ENCODE measurements at regions not wholly inside any gene's neighbourhood (a gene's known extent, or its start where the extent isn't known, plus 50 kb on each side); places are given as distances from the start of the nearest gene placed in this dataset.

DNA sequence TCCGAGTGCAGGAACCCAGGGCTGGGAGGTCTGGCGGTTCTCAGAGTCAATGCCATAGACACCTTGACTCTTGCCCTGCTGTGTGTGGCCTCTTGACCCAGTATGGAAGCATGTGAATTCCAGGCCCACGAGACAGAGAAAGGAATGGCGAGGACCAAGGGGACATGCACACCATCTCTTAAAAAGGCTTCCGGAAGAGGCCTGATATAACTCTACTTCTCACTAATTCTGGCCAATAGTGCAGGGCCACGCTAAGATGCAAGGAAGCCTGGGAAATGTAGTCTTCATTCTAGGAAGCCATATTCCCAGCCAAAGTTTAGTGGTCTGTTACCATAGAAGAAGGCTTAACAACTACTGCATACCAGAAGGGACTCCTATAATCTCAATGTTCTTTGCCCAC is 177.0 kb upstream of the KCNG1 start:
- ATAC-seq (ENCODE audit: poor library complexity) (no peak), DNase-seq (no peak)
- intact Hi-C loops (cut with DNase I, micrococcal nuclease), result no loop called here
- Mint-ChIP-seq H3K27me3 (peaks cover 61% of the 10 kb centered on the region), H3K4me3 (no peak overlapping the region), H3K9me3 (no peaks in the 10 kb centered on the region), H3K27ac (no peak overlapping the region), H3K36me3 (ENCODE audit: low read depth) (no peaks in the 10 kb centered on the region), H3K4me1 (ENCODE audit: low read depth) (no peaks in the 10 kb centered on the region)
- POLR2A ChIA-PET, result no interaction called here
- Histone ChIP-seq H3K27ac (ENCODE audit: low read depth in 1 of 2, low read length in 2 of 2) (no peak overlapping the region), H3K36me3 (ENCODE audit: insufficient read depth, low read length) (no peaks in the 10 kb centered on the region), H3K4me3 (ENCODE audit: low read length) (no peak overlapping the region), H3K9me3 (ENCODE audit: control insufficient read depth in 1 of 2, insufficient read depth in 1 of 2, low read length in 2 of 2) (no peaks in the 10 kb centered on the region), H3K27me3 (ENCODE audit: control insufficient read depth in 1 of 2, insufficient read depth in 2 of 2, low read length in 2 of 2) (peaks cover 3 to 7% of the 10 kb centered on the region in 2 experiments), H3K4me1 (ENCODE audit: insufficient read depth, low read length) (no peaks in the 10 kb centered on the region)
- CTCF ChIA-PET, result no interaction called here
- TF ChIP-seq, protein P1, sequence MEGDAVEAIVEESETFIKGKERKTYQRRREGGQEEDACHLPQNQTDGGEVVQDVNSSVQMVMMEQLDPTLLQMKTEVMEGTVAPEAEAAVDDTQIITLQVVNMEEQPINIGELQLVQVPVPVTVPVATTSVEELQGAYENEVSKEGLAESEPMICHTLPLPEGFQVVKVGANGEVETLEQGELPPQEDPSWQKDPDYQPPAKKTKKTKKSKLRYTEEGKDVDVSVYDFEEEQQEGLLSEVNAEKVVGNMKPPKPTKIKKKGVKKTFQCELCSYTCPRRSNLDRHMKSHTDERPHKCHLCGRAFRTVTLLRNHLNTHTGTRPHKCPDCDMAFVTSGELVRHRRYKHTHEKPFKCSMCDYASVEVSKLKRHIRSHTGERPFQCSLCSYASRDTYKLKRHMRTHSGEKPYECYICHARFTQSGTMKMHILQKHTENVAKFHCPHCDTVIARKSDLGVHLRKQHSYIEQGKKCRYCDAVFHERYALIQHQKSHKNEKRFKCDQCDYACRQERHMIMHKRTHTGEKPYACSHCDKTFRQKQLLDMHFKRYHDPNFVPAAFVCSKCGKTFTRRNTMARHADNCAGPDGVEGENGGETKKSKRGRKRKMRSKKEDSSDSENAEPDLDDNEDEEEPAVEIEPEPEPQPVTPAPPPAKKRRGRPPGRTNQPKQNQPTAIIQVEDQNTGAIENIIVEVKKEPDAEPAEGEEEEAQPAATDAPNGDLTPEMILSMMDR (IDR thresholded peaks at IDR 0.05), result no peak

DNA sequence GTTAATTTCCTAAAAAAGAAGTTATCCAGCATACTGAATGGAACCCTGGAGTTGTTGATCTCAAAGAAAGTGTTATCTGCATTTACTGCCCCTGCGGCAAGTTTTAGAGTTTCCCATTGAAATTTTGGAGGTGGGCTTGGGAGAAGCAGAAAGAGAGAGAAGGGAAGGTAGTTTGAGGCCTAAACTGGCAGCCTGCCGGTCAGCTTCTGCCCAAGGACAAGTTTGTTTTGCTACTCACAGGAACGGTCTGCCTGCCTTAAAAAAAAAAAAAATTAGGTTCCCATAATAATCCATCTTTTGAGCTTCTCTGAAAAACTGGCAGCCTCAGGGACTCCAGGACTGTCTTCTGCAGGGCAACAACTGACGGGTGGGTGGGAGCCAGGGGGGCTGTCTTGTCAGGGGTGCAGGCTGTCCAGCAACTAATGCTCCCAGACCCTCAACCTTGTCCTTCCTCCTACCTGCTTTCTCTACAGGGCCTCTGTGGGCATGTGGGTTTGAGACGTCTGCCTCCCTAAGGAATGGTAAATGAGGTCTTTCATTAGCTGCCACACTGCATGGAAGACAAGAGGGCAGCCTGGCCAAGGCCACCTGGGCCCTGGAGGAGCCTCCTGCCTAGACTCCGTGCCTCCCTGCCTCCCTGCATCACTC is 176.1 kb upstream of the KCNG1 start:
- no peaks in the 10 kb centered on the region for H3K4me1 ChIP-seq (ENCODE audit: insufficient read depth, low read length)
- no peaks in the 10 kb centered on the region for H3K36me3 Mint-ChIP-seq (ENCODE audit: low read depth)
- no peak overlapping the region for H3K27ac Mint-ChIP-seq
- TF ChIP-seq, protein P1 (IDR thresholded peaks at IDR 0.05), result no peak
- ChIA-PET POLR2A (no interaction called here), CTCF (no interaction called here)
- peaks cover 52% of the 10 kb centered on the region for H3K27me3 Mint-ChIP-seq
- H3K4me3 Mint-ChIP-seq, result no peak overlapping the region
- H3K4me3 ChIP-seq (ENCODE audit: low read length), result no peak overlapping the region
- no peaks in the 10 kb centered on the region for H3K9me3 Mint-ChIP-seq
- no peaks in the 10 kb centered on the region for H3K9me3 ChIP-seq (ENCODE audit: control insufficient read depth in 1 of 2, insufficient read depth in 1 of 2, low read length in 2 of 2)
- no peak overlapping the region for H3K27ac ChIP-seq (ENCODE audit: low read depth in 1 of 2, low read length in 2 of 2)
- H3K36me3 ChIP-seq (ENCODE audit: insufficient read depth, low read length), result no peaks in the 10 kb centered on the region
- ATAC-seq (ENCODE audit: poor library complexity), result no peak
- intact Hi-C loops (cut with DNase I, micrococcal nuclease), result no loop called here
- H3K4me1 Mint-ChIP-seq (ENCODE audit: low read depth), result no peaks in the 10 kb centered on the region
- DNase-seq, result no peak
- H3K27me3 ChIP-seq (ENCODE audit: control insufficient read depth in 1 of 2, insufficient read depth in 2 of 2, low read length in 2 of 2), result peaks cover 3 to 7% of the 10 kb centered on the region in 2 experiments

DNA sequence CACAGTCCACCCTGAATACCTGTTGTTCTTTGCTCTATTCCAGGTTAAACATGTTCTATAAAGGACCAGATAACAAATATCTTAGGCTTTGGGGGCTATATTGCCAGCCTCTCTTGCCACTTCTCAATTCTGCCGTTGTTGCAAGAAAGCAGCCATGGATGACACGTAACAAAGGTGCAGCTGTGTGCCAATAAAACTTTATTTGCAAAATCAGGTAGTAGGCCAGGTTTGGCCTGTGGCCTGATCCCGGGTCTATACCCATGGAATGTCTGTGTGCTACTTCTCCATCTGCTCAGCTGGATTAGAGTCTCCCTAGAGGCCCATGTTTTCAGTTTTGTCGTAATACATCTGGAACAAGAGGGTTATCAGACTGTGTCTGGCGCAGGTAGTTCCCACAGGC is 175.3 kb upstream of the KCNG1 start:
- ChIA-PET CTCF (no interaction called here), POLR2A (no interaction called here)
- no peak overlapping the region for H3K4me3 ChIP-seq (ENCODE audit: low read length)
- no peaks in the 10 kb centered on the region for H3K4me1 ChIP-seq (ENCODE audit: insufficient read depth, low read length)
- Mint-ChIP-seq H3K4me3 (no peak overlapping the region), H3K36me3 (ENCODE audit: low read depth) (no peaks in the 10 kb centered on the region), H3K27ac (no peak overlapping the region), H3K4me1 (ENCODE audit: low read depth) (no peaks in the 10 kb centered on the region), H3K27me3 (peaks cover 52% of the 10 kb centered on the region), H3K9me3 (no peaks in the 10 kb centered on the region)
- no peak for DNase-seq
- intact Hi-C loops (cut with DNase I, micrococcal nuclease), result no loop called here
- ATAC-seq (ENCODE audit: poor library complexity), result no peak
- no peaks in the 10 kb centered on the region for H3K36me3 ChIP-seq (ENCODE audit: insufficient read depth, low read length)
- H3K27ac ChIP-seq (ENCODE audit: low read depth in 1 of 2, low read length in 2 of 2), result no peak overlapping the region
- TF ChIP-seq, protein P1 (IDR thresholded peaks at IDR 0.05), result no peak
- no peaks in the 10 kb centered on the region for H3K9me3 ChIP-seq (ENCODE audit: control insufficient read depth in 1 of 2, insufficient read depth in 1 of 2, low read length in 2 of 2)
- H3K27me3 ChIP-seq (ENCODE audit: control insufficient read depth in 1 of 2, insufficient read depth in 2 of 2, low read length in 2 of 2), result peaks cover 3 to 7% of the 10 kb centered on the region in 2 experiments
